Right atrium auricular region (tissue), 2 donors: ENCODE measurements at regions not wholly inside any gene's neighbourhood (a gene's known extent, or its start where the extent isn't known, plus 50 kb on each side); places are given as distances from the start of the nearest gene placed in this dataset.

Experiments
- DNase-seq: peaks from one replicate; pipeline ENCODE4 v3.0.0-alpha.2; 2019; ENCODE audit warnings: low spot score
- H3K27ac ChIP-seq, 2 donors: fragments of 200-600 bp; sonication (generic); 1 replicate in 1 of 2; 2 replicates in 1 of 2; pipeline ENCODE4 v1.5.1; 2016 to 2019
- H3K27me3 ChIP-seq, 2 donors: fragments of 200-600 bp; sonication (generic); one replicate each; pipeline versions ENCODE4 v1.5.1 to v1.6.0; 2017 to 2019
- H3K36me3 ChIP-seq: fragments of 200-600 bp; sonication (generic); one replicate; pipeline ENCODE4 v1.5.1; 2016
- H3K4me1 ChIP-seq, 2 donors: fragments of 200-600 bp; sonication (generic); one replicate each; pipeline versions ENCODE4 v1.5.1 to v1.6.0; 2017 to 2019
- H3K4me3 ChIP-seq, 2 donors: fragments of 200-600 bp; sonication (generic); 1 replicate in 1 of 2; 2 replicates in 1 of 2; pipeline ENCODE4 v1.5.1; 2017 to 2019; ENCODE audit warnings: mild to moderate bottlenecking in 1 of 2, moderate library complexity in 1 of 2
- H3K9me3 ChIP-seq, 2 donors: fragments of 200-600 bp; sonication (generic); one replicate each; pipeline ENCODE4 v1.5.1; 2019
- CTCF ChIP-seq, 2 donors: fragments of 200-600 bp; sonication (generic); IDR thresholded peaks; one replicate each; pipeline ENCODE4 v1.5.1; 2019; ENCODE audit warnings: antibody characterized with exemption in 2 of 2

- H3K27ac ChIP-seq, result no peak overlapping the region
- H3K4me3 ChIP-seq, result no peak overlapping the region
- H3K4me1 ChIP-seq, result no peaks in the 10 kb centered on the region
- H3K36me3 ChIP-seq, result no peaks in the 10 kb centered on the region
- H3K27me3 ChIP-seq, result no peaks in the 10 kb centered on the region
- DNase-seq, result peak; percentile 21
- no peak for TF ChIP-seq CTCF (IDR thresholded peaks at IDR 0.05)
- H3K9me3 ChIP-seq, result no peaks in the 10 kb centered on the region
These were observed 2289.3 kb downstream of the TP53TG3F start for GRCh38 chr16:35748621-35749252.

GRCh38 chr16:35749253-35750141 lies 2290.1 kb downstream of the TP53TG3F start:
- Histone ChIP-seq H3K36me3 (no peaks in the 10 kb centered on the region), H3K4me1 (no peaks in the 10 kb centered on the region), H3K27ac (no peak overlapping the region), H3K27me3 (no peaks in the 10 kb centered on the region), H3K9me3 (no peaks in the 10 kb centered on the region), H3K4me3 (no peak overlapping the region)
- TF ChIP-seq CTCF (IDR thresholded peaks at IDR 0.05), result no peak
- peak; percentile 46 for DNase-seq

- H3K27me3 ChIP-seq, result no peaks in the 10 kb centered on the region
- TF ChIP-seq CTCF (IDR thresholded peaks at IDR 0.05), result no peak
- H3K27ac ChIP-seq, result no peak overlapping the region
- H3K36me3 ChIP-seq, result no peaks in the 10 kb centered on the region
- DNase-seq, result peak; percentile 38
- H3K4me1 ChIP-seq, result no peaks in the 10 kb centered on the region
- H3K9me3 ChIP-seq, result no peaks in the 10 kb centered on the region
- no peak overlapping the region for H3K4me3 ChIP-seq
These were observed 2290.8 kb downstream of the TP53TG3F start for GRCh38 chr16:35750157-35750689.

- TF ChIP-seq CTCF (IDR thresholded peaks at IDR 0.05), result no peak
- peak; percentile 34 for DNase-seq
- no peaks in the 10 kb centered on the region for H3K9me3 ChIP-seq
These were observed 2291.3 kb downstream of the TP53TG3F start for GRCh38 chr16:35750701-35751104.

GRCh38 chr16:35751191-35751941 lies 2292.0 kb downstream of the TP53TG3F start:
- Histone ChIP-seq H3K36me3 (no peaks in the 10 kb centered on the region), H3K4me3 (no peak overlapping the region), H3K27ac (no peak overlapping the region), H3K27me3 (no peaks in the 10 kb centered on the region), H3K9me3 (no peaks in the 10 kb centered on the region), H3K4me1 (no peaks in the 10 kb centered on the region)
- peak; percentile 46 for DNase-seq
- no peak for TF ChIP-seq CTCF (IDR thresholded peaks at IDR 0.05)

More at GRCh38 chr16:35750701-35751104, 2291.3 kb downstream of the TP53TG3F start:
- no peaks in the 10 kb centered on the region for H3K36me3 ChIP-seq
- no peaks in the 10 kb centered on the region for H3K27me3 ChIP-seq
- H3K27ac ChIP-seq, result no peak overlapping the region
- no peak overlapping the region for H3K4me3 ChIP-seq
- H3K4me1 ChIP-seq, result no peaks in the 10 kb centered on the region
